Adrenal gland (tissue), 9 donors: ENCODE measurements at regions not wholly inside any gene's neighbourhood (a gene's known extent, or its start where the extent isn't known, plus 50 kb on each side); places are given as distances from the start of the nearest gene placed in this dataset.
"Not testable (repeated sequence)": the region's sequence is repeated elsewhere in the genome, so short reads cannot be mapped to it uniquely, and the experiment has no call there.

ENCODE experiments used
- DNase-seq, 7 donors: peaks; one replicate each; pipeline ENCODE4 v3.0.0-alpha.2; 2019 to 2020
- H3K27ac ChIP-seq, 5 donors: fragments of 200-600 bp; sonication (generic) in 4 of 5; 1 replicate in 3 of 5; 2 replicates in 2 of 5; pipeline versions ENCODE4 v1.5.1 to v1.8.0; 2016 to 2020; ENCODE audit warnings: mild to moderate bottlenecking in 1 of 5
- H3K27me3 ChIP-seq: fragments of 200-600 bp; 2 replicates; pipeline ENCODE4 v1.8.0; 2021
- H3K36me3 ChIP-seq, 2 donors: fragments of 200-600 bp; replicated peaks in 1 of 2; 1 replicate in 1 of 2; 2 replicates in 1 of 2; pipeline versions ENCODE4 v1.5.1 to v1.8.0; 2018 to 2022
- H3K4me1 ChIP-seq, 2 donors: fragments of 200-600 bp; replicated peaks in 1 of 2; 1 replicate in 1 of 2; 2 replicates in 1 of 2; pipeline versions ENCODE4 v1.5.1 to v1.8.0; 2018 to 2021
- H3K4me3 ChIP-seq, 4 donors: fragments of 200-600 bp; sonication (generic) in 3 of 4; one replicate each; pipeline ENCODE4 v1.5.1; 2016 to 2018
- H3K9me3 ChIP-seq, 3 donors: fragments of 200-600 bp; sonication (generic) in 1 of 3; replicated peaks in 1 of 3; 1 replicate in 2 of 3; 2 replicates in 1 of 3; pipeline versions ENCODE4 v1.5.1 to v1.8.0; 2016 to 2021
- POLR2A ChIP-seq, 2 donors: fragments of 450-650 bp; IDR thresholded peaks; one replicate each; pipeline ENCODE4 v1.6.1; 2017; ENCODE audit warnings: antibody characterized with exemption in 2 of 2, mild to moderate bottlenecking in 2 of 2, moderate library complexity in 1 of 2
- WGBS, 4 donors: extraction: QIAGEN DNeasy Blood & Tissue Kit in 2 of 4; methylation state at CpG; one replicate each; pipeline versions ENCODE4 v1.1.5 to v1.1.7; 2013 to 2017; 5-methylcytosine and 5-hydroxymethylcytosine counted together
- intact Hi-C, 2 donors: fragments of 100-400 bp; cut with DNase I; formaldehyde crosslinking; loops; one replicate each; pipeline versions ENCODE4 v1.14.1 to v1.15.0; 2022 to 2023
- TF ChIP-seq, protein P1 (sequence below), 6 experiments: fragments of 450-650 bp in 4 of 6; fragments of 200-600 bp in 2 of 6; sonication (generic) in 1 of 6; IDR thresholded peaks; 1 replicate in 5 of 6; 2 replicates in 1 of 6; pipeline versions ENCODE4 v1.5.1 to v1.8.0; 2016 to 2021; ENCODE audit warnings: antibody characterized with exemption in 6 of 6, mild to moderate bottlenecking in 2 of 6, moderate library complexity in 1 of 6
- donor health status: healthy with polysubstance abuse.
- donor health status: Bipolar disorder and iron deficiency.
- donor health status: DM: yes; HTN: yes; CAD: no.
- donor health status: DM: no; HTN: no; CAD: no.
- donor health status: DM: no; HTN: no; CAD: no.

DNA sequence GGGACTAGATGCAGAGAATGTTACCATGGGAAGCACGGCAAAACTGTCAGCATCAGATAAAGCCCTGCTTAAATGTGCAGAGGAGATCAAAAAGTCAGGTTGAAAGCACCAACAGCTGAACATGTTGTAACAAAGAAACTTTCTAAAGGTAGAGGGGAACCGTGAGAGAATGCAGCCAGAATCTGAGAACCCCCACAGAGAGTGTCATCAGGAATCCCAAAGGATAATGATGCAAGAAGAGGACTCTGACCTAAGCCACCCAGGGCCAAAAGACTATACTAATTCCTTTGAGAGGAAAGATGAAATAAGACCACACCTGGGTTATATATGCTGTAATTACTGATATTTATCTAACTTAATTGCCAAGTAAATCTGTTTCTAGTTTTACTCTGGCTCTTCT is 116.6 kb downstream of the PCSK1 start:
- no peak for DNase-seq
- H3K4me3 ChIP-seq = no peak overlapping the region
- TF ChIP-seq, protein P1, sequence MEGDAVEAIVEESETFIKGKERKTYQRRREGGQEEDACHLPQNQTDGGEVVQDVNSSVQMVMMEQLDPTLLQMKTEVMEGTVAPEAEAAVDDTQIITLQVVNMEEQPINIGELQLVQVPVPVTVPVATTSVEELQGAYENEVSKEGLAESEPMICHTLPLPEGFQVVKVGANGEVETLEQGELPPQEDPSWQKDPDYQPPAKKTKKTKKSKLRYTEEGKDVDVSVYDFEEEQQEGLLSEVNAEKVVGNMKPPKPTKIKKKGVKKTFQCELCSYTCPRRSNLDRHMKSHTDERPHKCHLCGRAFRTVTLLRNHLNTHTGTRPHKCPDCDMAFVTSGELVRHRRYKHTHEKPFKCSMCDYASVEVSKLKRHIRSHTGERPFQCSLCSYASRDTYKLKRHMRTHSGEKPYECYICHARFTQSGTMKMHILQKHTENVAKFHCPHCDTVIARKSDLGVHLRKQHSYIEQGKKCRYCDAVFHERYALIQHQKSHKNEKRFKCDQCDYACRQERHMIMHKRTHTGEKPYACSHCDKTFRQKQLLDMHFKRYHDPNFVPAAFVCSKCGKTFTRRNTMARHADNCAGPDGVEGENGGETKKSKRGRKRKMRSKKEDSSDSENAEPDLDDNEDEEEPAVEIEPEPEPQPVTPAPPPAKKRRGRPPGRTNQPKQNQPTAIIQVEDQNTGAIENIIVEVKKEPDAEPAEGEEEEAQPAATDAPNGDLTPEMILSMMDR (IDR thresholded peaks at IDR 0.05) = no peak
- TF ChIP-seq POLR2A (IDR thresholded peaks at IDR 0.05) = no peak
- H3K36me3 ChIP-seq = no peaks in the 10 kb centered on the region
- H3K9me3 ChIP-seq = no peaks in the 10 kb centered on the region
- H3K27me3 ChIP-seq = no peaks in the 10 kb centered on the region
- H3K4me1 ChIP-seq = no peaks in the 10 kb centered on the region
- H3K27ac ChIP-seq = no peak overlapping the region
- intact Hi-C loops = no loop called here
- 70 to 76% (median 73%) methylated on average over 2 of the region's 2 CpGs for WGBS, 4 donors

DNA sequence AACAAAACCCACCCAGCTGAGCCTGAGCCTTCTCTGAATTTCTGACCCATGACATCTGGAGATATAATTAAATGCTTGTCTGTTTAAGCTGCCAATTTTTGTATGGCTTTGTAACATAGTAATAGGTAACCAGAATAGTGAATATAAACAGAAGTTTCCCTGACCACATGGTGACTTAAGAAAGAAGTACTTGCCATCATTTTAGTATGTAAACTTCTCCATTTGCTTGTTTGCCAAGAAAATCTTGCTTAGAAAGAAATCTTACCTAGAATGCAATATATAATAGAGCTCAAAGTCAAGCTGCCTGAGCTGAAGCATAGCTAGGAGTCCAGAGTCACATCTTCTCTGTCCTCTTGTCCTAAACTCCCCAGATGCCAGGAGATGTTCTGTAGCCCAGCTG is 117.0 kb downstream of the PCSK1 start:
- H3K36me3 ChIP-seq = no peaks in the 10 kb centered on the region
- H3K9me3 ChIP-seq = no peaks in the 10 kb centered on the region
- no peak for DNase-seq
- no peaks in the 10 kb centered on the region for H3K4me1 ChIP-seq
- intact Hi-C loops = no loop called here
- H3K27ac ChIP-seq = no peak overlapping the region
- H3K4me3 ChIP-seq = no peak overlapping the region
- TF ChIP-seq, protein P1 (IDR thresholded peaks at IDR 0.05) = no peak
- no peak for TF ChIP-seq POLR2A (IDR thresholded peaks at IDR 0.05)
- no peaks in the 10 kb centered on the region for H3K27me3 ChIP-seq

DNA sequence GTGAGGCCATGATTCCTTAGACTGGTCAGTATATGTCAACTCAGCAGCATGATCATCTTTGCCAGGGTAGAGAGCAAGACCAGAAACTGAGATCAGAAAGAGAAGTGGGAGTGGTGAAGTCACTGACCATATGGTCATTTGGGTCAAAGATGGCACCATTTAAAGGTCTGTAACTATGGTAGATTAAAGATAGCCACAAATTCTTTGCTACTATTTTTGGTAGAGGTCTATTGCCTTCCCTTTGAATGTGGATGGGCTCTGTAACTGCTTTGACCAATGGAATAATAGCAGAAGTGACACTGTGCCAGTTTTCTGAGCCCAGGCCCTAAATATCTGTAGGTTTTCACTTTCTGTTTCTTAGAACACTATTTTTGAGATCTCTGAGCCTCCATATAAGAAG is 117.6 kb downstream of the PCSK1 start:
- H3K36me3 ChIP-seq = no peaks in the 10 kb centered on the region
- intact Hi-C loops = no loop called here
- no peaks in the 10 kb centered on the region for H3K4me1 ChIP-seq
- peaks cover 0 to 5% (median 0%) of the 10 kb centered on the region in 3 donors for H3K9me3 ChIP-seq
- no peaks in the 10 kb centered on the region for H3K27me3 ChIP-seq
- DNase-seq = no peak
- no peak overlapping the region for H3K27ac ChIP-seq
- no peak for TF ChIP-seq POLR2A (IDR thresholded peaks at IDR 0.05)
- TF ChIP-seq, protein P1 (IDR thresholded peaks at IDR 0.05) = no peak
- H3K4me3 ChIP-seq = no peak overlapping the region

DNA sequence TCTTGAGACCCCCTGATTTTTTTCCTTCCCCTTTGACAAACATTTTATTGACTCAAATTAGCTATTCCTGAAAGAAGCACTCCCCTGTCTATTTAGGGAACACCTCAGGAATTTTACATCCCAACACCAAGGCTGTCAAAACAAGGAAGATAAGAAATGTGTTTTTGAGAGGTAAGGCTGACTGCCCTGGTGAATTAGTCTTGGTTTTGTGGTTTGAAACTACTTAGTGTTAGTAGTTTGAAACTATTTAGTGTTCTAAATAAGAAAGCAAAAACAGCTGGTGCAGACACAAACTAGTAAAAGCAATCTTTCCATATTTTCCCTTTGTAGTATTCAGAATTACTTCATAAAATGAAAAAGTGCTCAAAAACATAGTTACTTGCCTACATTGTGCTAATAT is 120.7 kb downstream of the PCSK1 start:
- Histone ChIP-seq H3K4me3 (no peak overlapping the region), H3K27ac (no peak overlapping the region), H3K9me3 (peaks cover 0 to 5% (median 0%) of the 10 kb centered on the region in 3 donors), H3K27me3 (no peaks in the 10 kb centered on the region), H3K4me1 (no peaks in the 10 kb centered on the region), H3K36me3 (no peaks in the 10 kb centered on the region)
- DNase-seq = no peak
- TF ChIP-seq, protein P1 (IDR thresholded peaks at IDR 0.05) = no peak
- TF ChIP-seq POLR2A (IDR thresholded peaks at IDR 0.05) = no peak
- intact Hi-C loops = no loop called here

GRCh38 chr5:96307047-96307446 is 126.0 kb downstream of the PCSK1 start:
- H3K27me3 ChIP-seq, H3K27ac ChIP-seq, H3K9me3 ChIP-seq, intact Hi-C loops, DNase-seq, H3K4me3 ChIP-seq, H3K4me1 ChIP-seq, H3K36me3 ChIP-seq: not testable (repeated sequence)
